ENCODE measurements at regions not wholly inside any gene's neighbourhood (a gene's known extent, or its start where the extent isn't known, plus 50 kb on each side); places are given as distances from the start of the nearest gene placed in this dataset.

- TF ChIP-seq POLR2AphosphoS5 (IDR thresholded peaks at IDR 0.05) (no peak), POLR2A (IDR thresholded peaks at IDR 0.05) (no peak), EP300 (IDR thresholded peaks at IDR 0.05) (no peak)
- TF ChIP-seq, protein P1, sequence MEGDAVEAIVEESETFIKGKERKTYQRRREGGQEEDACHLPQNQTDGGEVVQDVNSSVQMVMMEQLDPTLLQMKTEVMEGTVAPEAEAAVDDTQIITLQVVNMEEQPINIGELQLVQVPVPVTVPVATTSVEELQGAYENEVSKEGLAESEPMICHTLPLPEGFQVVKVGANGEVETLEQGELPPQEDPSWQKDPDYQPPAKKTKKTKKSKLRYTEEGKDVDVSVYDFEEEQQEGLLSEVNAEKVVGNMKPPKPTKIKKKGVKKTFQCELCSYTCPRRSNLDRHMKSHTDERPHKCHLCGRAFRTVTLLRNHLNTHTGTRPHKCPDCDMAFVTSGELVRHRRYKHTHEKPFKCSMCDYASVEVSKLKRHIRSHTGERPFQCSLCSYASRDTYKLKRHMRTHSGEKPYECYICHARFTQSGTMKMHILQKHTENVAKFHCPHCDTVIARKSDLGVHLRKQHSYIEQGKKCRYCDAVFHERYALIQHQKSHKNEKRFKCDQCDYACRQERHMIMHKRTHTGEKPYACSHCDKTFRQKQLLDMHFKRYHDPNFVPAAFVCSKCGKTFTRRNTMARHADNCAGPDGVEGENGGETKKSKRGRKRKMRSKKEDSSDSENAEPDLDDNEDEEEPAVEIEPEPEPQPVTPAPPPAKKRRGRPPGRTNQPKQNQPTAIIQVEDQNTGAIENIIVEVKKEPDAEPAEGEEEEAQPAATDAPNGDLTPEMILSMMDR (IDR thresholded peaks at IDR 0.05): no peak
Measured at GRCh38 chr10:4763960-4764428, 62.0 kb upstream of the AKR1E2 start.
